ENCODE measurements at regions not wholly inside any gene's neighbourhood (a gene's known extent, or its start where the extent isn't known, plus 50 kb on each side); places are given as distances from the start of the nearest gene placed in this dataset.

GRCh38 chr15:37652646-37653417, 281.6 kb upstream of the TMCO5A start:
- H3K4me1 ChIP-seq = no peaks in the 10 kb centered on the region
- H3K36me3 ChIP-seq = no peaks in the 10 kb centered on the region
- TF ChIP-seq POLR2A (IDR thresholded peaks at IDR 0.05) (no peak), CTCF (IDR thresholded peaks at IDR 0.05) (no peak)
- DNase-seq = no peak
- H3K4me3 ChIP-seq = no peak overlapping the region
- no peak overlapping the region for H3K27ac ChIP-seq
- H3K9me3 ChIP-seq = peaks cover 0 to 5% (median 0%) of the 10 kb centered on the region in 4 donors
- no peaks in the 10 kb centered on the region for H3K27me3 ChIP-seq

- no peaks in the 10 kb centered on the region for H3K27me3 ChIP-seq
- H3K9me3 ChIP-seq = no peaks in the 10 kb centered on the region
- TF ChIP-seq POLR2A (IDR thresholded peaks at IDR 0.05) (no peak), CTCF (IDR thresholded peaks at IDR 0.05) (no peak)
- no peaks in the 10 kb centered on the region for H3K4me1 ChIP-seq
- no peak for DNase-seq
- no peak overlapping the region for H3K27ac ChIP-seq
- H3K36me3 ChIP-seq = no peaks in the 10 kb centered on the region
- no peak overlapping the region for H3K4me3 ChIP-seq
These were observed 256.3 kb upstream of the TMCO5A start for GRCh38 chr15:37678124-37678523.

- Histone ChIP-seq H3K27ac (no peak overlapping the region), H3K4me3 (no peak overlapping the region), H3K36me3 (no peaks in the 10 kb centered on the region), H3K9me3 (no peaks in the 10 kb centered on the region), H3K4me1 (no peaks in the 10 kb centered on the region), H3K27me3 (no peaks in the 10 kb centered on the region)
- TF ChIP-seq POLR2A (IDR thresholded peaks at IDR 0.05) (no peak), CTCF (IDR thresholded peaks at IDR 0.05) (no peak)
- DNase-seq = no peak
These were observed 254.8 kb upstream of the TMCO5A start for GRCh38 chr15:37679627-37680026.

- TF ChIP-seq POLR2A (IDR thresholded peaks at IDR 0.05) (no peak), CTCF (IDR thresholded peaks at IDR 0.05) (peak in 3 of 6 experiments; percentile 49 to 63 (median 52))
- Histone ChIP-seq H3K9me3 (no peaks in the 10 kb centered on the region), H3K4me1 (no peaks in the 10 kb centered on the region), H3K4me3 (no peak overlapping the region), H3K36me3 (no peaks in the 10 kb centered on the region), H3K27me3 (no peaks in the 10 kb centered on the region), H3K27ac (no peak overlapping the region)
- DNase-seq = no peak
These were observed 252.1 kb upstream of the TMCO5A start for GRCh38 chr15:37682304-37682703.

- no peaks in the 10 kb centered on the region for H3K4me1 ChIP-seq
- TF ChIP-seq POLR2A (IDR thresholded peaks at IDR 0.05) (no peak), CTCF (IDR thresholded peaks at IDR 0.05) (no peak)
- no peak overlapping the region for H3K27ac ChIP-seq
- no peaks in the 10 kb centered on the region for H3K27me3 ChIP-seq
- no peak overlapping the region for H3K4me3 ChIP-seq
- H3K9me3 ChIP-seq = no peaks in the 10 kb centered on the region
- no peak for DNase-seq
- H3K36me3 ChIP-seq = no peaks in the 10 kb centered on the region
These were observed 242.5 kb upstream of the TMCO5A start for GRCh38 chr15:37691911-37692310.
